GM10248 (cell line): ENCODE measurements at regions not wholly inside any gene's neighbourhood (a gene's known extent, or its start where the extent isn't known, plus 50 kb on each side); places are given as distances from the start of the nearest gene placed in this dataset.
A peak's percentile ranks its signal among the peaks of the same experiment; 100 is the strongest.
"Not testable (repeated sequence)": the region's sequence is repeated elsewhere in the genome, so short reads cannot be mapped to it uniquely, and the experiment has no call there.

Experiments
- CTCF ChIA-PET: fragments of 300-600 bp; sonication (Branson Sonifier 250); formaldehyde crosslinking; extraction: SDS; loops from one replicate; lab custom pipeline; 2021; ENCODE audit warnings: antibody characterized with exemption; lab: Yijun Ruan, JAX
- POLR2A ChIA-PET: fragments of 350-650 bp; sonication (Branson Sonifier 250); formaldehyde crosslinking; extraction: SDS; loops from one replicate; lab custom pipeline; 2020; ENCODE audit warnings: antibody characterized with exemption; lab: Yijun Ruan, JAX
- DNase-seq: peaks from one replicate; pipeline ENCODE4 v3.0.0; 2012; ENCODE audit errors: extremely low spot score
- TF ChIP-seq, protein P1 (sequence below): IDR thresholded peaks from 2 replicates; pipeline ENCODE4 v1.5.1; 2012; ENCODE audit warnings: mild to moderate bottlenecking, low read depth; ENCODE audit errors: extremely low read depth, missing control alignments, control extremely low read depth

- TF ChIP-seq, protein P1, sequence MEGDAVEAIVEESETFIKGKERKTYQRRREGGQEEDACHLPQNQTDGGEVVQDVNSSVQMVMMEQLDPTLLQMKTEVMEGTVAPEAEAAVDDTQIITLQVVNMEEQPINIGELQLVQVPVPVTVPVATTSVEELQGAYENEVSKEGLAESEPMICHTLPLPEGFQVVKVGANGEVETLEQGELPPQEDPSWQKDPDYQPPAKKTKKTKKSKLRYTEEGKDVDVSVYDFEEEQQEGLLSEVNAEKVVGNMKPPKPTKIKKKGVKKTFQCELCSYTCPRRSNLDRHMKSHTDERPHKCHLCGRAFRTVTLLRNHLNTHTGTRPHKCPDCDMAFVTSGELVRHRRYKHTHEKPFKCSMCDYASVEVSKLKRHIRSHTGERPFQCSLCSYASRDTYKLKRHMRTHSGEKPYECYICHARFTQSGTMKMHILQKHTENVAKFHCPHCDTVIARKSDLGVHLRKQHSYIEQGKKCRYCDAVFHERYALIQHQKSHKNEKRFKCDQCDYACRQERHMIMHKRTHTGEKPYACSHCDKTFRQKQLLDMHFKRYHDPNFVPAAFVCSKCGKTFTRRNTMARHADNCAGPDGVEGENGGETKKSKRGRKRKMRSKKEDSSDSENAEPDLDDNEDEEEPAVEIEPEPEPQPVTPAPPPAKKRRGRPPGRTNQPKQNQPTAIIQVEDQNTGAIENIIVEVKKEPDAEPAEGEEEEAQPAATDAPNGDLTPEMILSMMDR, result no peak
- POLR2A ChIA-PET, result no interaction called here
- DNase-seq, result no peak
- CTCF ChIA-PET, result no interaction called here
These were observed 88.1 kb upstream of the ZNF81 start for GRCh38 chrX:47748576-47748975.

GRCh38 chrX:47746446-47746845, 87.5 kb upstream of the UXT start:
- CTCF ChIA-PET, result interaction anchor here (1.0 to 1.3 kb wide), 2 partner anchors 10 to 14 kb away, joined by 3 to 4 read pairs; no protein-coding TSS in a partner anchor
- no peak for DNase-seq
- POLR2A ChIA-PET, result no interaction called here

GRCh38 chrX:47745416-47745815, 86.4 kb upstream of the UXT start:
- POLR2A ChIA-PET, result no interaction called here
- TF ChIP-seq, protein P1, result no peak
- DNase-seq, result no peak
- CTCF ChIA-PET, result no interaction called here

More at GRCh38 chrX:47746446-47746845, 87.5 kb upstream of the UXT start:
- TF ChIP-seq, protein P1, result no peak

DNA sequence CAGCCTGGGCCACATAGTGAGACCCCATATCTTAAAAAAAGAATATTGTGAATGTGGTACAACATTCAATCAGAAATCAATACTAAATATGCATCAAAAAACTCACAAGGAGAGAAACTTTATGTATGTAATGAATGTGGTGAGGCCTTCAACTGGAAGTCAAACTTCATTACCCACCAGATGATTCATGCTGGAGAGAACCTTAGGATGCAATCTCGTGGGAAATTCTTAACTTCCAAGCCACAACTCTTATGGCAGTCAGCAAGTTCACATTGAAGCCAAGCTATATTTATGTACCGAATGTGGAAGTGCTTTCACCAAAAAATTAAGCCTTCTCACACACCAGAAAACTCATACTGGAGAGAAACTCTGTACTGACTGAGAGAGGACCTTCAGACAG, 84.5 kb upstream of the UXT start:
- DNase-seq, result no peak
- POLR2A ChIA-PET, result no interaction called here

DNA sequence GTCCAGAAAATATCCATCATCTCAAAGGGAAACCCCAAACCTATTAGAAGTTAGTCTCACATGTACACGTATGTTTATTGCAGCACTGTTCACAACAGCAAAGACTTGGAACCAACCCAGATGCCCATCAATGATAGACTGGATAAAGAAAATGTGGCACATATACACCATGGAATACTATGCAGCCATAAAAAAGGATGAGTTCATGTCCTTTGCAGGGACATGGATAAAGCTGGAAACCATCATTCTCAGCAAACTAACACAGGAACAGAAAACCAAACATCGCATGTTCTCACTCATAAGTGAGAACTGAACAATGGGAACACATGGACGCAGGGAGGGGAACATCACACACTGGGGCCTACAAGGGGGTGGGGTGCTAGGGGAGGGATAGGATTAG, 79.9 kb upstream of the UXT start:
- CTCF ChIA-PET, DNase-seq, POLR2A ChIA-PET: not testable (repeated sequence)

More for the DNA sequence above, 84.5 kb upstream of the UXT start:
- CTCF ChIA-PET, result no interaction called here
- TF ChIP-seq, protein P1, result no peak

DNA sequence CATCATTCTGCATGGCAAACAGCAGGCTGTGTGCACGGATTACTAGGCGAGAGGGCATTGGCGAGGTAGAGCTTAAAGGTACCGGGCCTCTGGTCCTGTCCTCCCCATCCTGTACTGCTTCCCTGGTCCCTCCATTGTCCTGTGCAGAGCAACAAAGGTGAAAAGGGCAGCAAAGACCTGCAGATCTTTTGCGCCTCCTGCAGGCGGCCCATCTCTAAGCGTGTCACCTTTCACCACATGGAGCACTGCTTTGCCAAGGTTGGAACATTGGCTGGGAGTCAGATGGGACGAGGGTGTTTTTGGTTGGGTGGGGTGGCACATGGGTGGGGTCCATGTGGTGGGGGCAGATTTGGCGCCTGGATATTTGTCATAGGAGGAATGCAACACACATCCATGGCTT, 64.7 kb upstream of the UXT start:
- ChIA-PET CTCF (no interaction called here), POLR2A (no interaction called here)
- DNase-seq, result peak; percentile 10
- TF ChIP-seq, protein P1, result peak; percentile 7

DNA sequence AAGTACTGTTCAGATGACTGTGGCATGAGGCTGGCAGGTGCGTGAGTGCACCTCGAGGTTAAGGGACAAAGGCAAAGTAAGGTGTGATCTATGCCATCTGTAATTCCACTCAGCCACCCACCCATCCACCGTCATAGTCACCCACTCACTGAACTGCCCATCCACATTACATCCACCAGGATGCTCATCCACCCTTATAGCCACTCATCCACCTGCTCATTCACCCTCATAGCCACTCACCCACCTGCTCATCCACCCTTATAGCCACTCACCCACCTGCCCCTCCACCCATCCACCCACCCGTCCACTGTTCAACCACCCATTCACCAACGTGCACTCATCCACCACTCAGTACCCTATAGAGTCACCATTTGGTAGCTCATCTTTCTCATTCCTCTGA, 64.1 kb upstream of the UXT start:
- TF ChIP-seq, protein P1, result no peak

More for the DNA sequence above, 64.1 kb upstream of the UXT start:
- ChIA-PET POLR2A (no interaction called here), CTCF (no interaction called here)
- DNase-seq, result no peak
